Astrocyte (in vitro differentiated cells and primary cell): ENCODE measurements at regions not wholly inside any gene's neighbourhood (a gene's known extent, or its start where the extent isn't known, plus 50 kb on each side); places are given as distances from the start of the nearest gene placed in this dataset.

ENCODE experiments used
- EZH2 ChIP-seq: IDR thresholded peaks from 2 replicates; pipeline ENCODE4 v1.6.1; 2012; ENCODE audit warnings: mild to moderate bottlenecking, low read length, inconsistent platforms; ENCODE audit not compliant: insufficient read depth
- TF ChIP-seq, protein P1 (sequence below): IDR thresholded peaks from 2 replicates; pipeline ENCODE4 v1.5.1; 2011; ENCODE audit warnings: low read depth, mild to moderate bottlenecking, inconsistent platforms, low read length, moderate library complexity; ENCODE audit not compliant: insufficient read depth

DNA sequence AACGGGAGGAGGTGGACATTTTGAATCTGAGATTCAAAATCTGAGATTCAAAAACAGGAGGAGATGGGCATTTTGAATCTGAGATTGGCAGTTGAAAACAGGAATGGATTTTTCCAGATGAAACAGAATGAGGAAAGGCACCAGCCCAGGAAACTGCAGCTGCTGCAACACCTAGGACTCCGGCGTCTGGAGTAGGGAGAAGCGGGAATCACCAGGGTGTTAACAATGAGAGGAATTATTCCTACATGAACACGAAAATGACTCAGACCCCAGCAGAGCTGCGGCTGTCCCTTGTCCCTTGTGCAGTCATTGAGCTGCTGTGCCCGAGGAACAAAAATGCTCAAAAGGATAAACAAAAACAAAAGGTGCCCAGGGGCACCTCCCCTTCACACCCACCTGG is 59.9 kb upstream of the KAT6B start:
- TF ChIP-seq, protein P1, sequence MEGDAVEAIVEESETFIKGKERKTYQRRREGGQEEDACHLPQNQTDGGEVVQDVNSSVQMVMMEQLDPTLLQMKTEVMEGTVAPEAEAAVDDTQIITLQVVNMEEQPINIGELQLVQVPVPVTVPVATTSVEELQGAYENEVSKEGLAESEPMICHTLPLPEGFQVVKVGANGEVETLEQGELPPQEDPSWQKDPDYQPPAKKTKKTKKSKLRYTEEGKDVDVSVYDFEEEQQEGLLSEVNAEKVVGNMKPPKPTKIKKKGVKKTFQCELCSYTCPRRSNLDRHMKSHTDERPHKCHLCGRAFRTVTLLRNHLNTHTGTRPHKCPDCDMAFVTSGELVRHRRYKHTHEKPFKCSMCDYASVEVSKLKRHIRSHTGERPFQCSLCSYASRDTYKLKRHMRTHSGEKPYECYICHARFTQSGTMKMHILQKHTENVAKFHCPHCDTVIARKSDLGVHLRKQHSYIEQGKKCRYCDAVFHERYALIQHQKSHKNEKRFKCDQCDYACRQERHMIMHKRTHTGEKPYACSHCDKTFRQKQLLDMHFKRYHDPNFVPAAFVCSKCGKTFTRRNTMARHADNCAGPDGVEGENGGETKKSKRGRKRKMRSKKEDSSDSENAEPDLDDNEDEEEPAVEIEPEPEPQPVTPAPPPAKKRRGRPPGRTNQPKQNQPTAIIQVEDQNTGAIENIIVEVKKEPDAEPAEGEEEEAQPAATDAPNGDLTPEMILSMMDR: no peak
- no peak for TF ChIP-seq EZH2
